T-helper 2 cell treated with Interferon-gamma antibody and Interleukin-4, amounts not matched to agents 5 μg/mL and 100 μg/mL, for 36 hours (primary cell): ENCODE measurements at regions not wholly inside any gene's neighbourhood (a gene's known extent, or its start where the extent isn't known, plus 50 kb on each side); places are given as distances from the start of the nearest gene placed in this dataset.

Source experiments
- DNase-seq: peaks from one replicate; pipeline ENCODE4 v3.0.0; 2021; ENCODE audit warnings: low spot score
- H3K27ac Mint-ChIP-seq: one replicate; pipeline ENCODE4 v1.8.0; 2021; ENCODE audit warnings: mild to moderate bottlenecking, mixed read lengths
- H3K27me3 Mint-ChIP-seq: one replicate; pipeline ENCODE4 v1.8.0; 2021; ENCODE audit warnings: low read depth, mixed read lengths
- H3K36me3 Mint-ChIP-seq: one replicate; pipeline ENCODE4 v1.8.0; 2021; ENCODE audit warnings: low read depth, mixed read lengths
- H3K4me1 Mint-ChIP-seq: one replicate; pipeline ENCODE4 v1.8.0; 2021; ENCODE audit warnings: low read depth, mixed read lengths
- H3K4me3 Mint-ChIP-seq: one replicate; pipeline ENCODE4 v1.8.0; 2022; ENCODE audit warnings: mild to moderate bottlenecking, moderate library complexity, mixed read lengths
- H3K9me3 Mint-ChIP-seq: one replicate; pipeline ENCODE4 v1.8.0; 2021; ENCODE audit warnings: mixed read lengths

GRCh38 chr2:83572400-83572799 lies 886.7 kb downstream of the SUCLG1 start:
- Mint-ChIP-seq H3K36me3 (no peaks in the 10 kb centered on the region), H3K27ac (no peak overlapping the region), H3K4me1 (no peaks in the 10 kb centered on the region), H3K9me3 (peaks cover 4% of the 10 kb centered on the region), H3K4me3 (no peak overlapping the region), H3K27me3 (no peaks in the 10 kb centered on the region)
- DNase-seq = no peak

- Mint-ChIP-seq H3K27ac (no peak overlapping the region), H3K36me3 (no peaks in the 10 kb centered on the region), H3K4me3 (no peak overlapping the region), H3K9me3 (peaks cover 7% of the 10 kb centered on the region), H3K4me1 (no peaks in the 10 kb centered on the region), H3K27me3 (no peaks in the 10 kb centered on the region)
- no peak for DNase-seq
Measured at GRCh38 chr2:83567551-83567950, 891.5 kb downstream of the SUCLG1 start.

GRCh38 chr2:83565626-83566025 lies 893.5 kb downstream of the SUCLG1 start:
- no peaks in the 10 kb centered on the region for H3K4me1 Mint-ChIP-seq
- peaks cover 7% of the 10 kb centered on the region for H3K9me3 Mint-ChIP-seq
- H3K27ac Mint-ChIP-seq = no peak overlapping the region
- DNase-seq = no peak
- no peaks in the 10 kb centered on the region for H3K27me3 Mint-ChIP-seq
- no peaks in the 10 kb centered on the region for H3K36me3 Mint-ChIP-seq
- no peak overlapping the region for H3K4me3 Mint-ChIP-seq

- DNase-seq = no peak
- Mint-ChIP-seq H3K4me3 (no peak overlapping the region), H3K36me3 (no peaks in the 10 kb centered on the region), H3K27me3 (no peaks in the 10 kb centered on the region), H3K27ac (no peak overlapping the region), H3K9me3 (peaks cover 7% of the 10 kb centered on the region), H3K4me1 (no peaks in the 10 kb centered on the region)
Measured at GRCh38 chr2:83565181-83565580, 893.9 kb downstream of the SUCLG1 start.

GRCh38 chr2:83561592-83561991 lies 897.5 kb downstream of the SUCLG1 start:
- Mint-ChIP-seq H3K27ac (no peak overlapping the region), H3K9me3 (peaks cover 12% of the 10 kb centered on the region), H3K36me3 (no peaks in the 10 kb centered on the region)

GRCh38 chr2:83536556-83536955 lies 922.5 kb downstream of the SUCLG1 start:
- Mint-ChIP-seq H3K4me3 (no peak overlapping the region), H3K27me3 (no peaks in the 10 kb centered on the region), H3K9me3 (peaks cover 5% of the 10 kb centered on the region), H3K27ac (no peak overlapping the region), H3K4me1 (no peaks in the 10 kb centered on the region), H3K36me3 (no peaks in the 10 kb centered on the region)
- no peak for DNase-seq

More at GRCh38 chr2:83561592-83561991, 897.5 kb downstream of the SUCLG1 start:
- DNase-seq = no peak
- Mint-ChIP-seq H3K27me3 (no peaks in the 10 kb centered on the region), H3K4me1 (no peaks in the 10 kb centered on the region), H3K4me3 (no peak overlapping the region)

- Mint-ChIP-seq H3K27ac (no peak overlapping the region), H3K36me3 (no peaks in the 10 kb centered on the region), H3K4me1 (no peaks in the 10 kb centered on the region), H3K4me3 (no peak overlapping the region), H3K9me3 (peaks cover 5% of the 10 kb centered on the region), H3K27me3 (no peaks in the 10 kb centered on the region)
- DNase-seq = no peak
Measured at GRCh38 chr2:83534416-83534815, 924.7 kb downstream of the SUCLG1 start.

- no peak overlapping the region for H3K27ac Mint-ChIP-seq
- no peaks in the 10 kb centered on the region for H3K4me1 Mint-ChIP-seq
- no peak for DNase-seq
- no peaks in the 10 kb centered on the region for H3K36me3 Mint-ChIP-seq
- H3K4me3 Mint-ChIP-seq = no peak overlapping the region
- H3K27me3 Mint-ChIP-seq = no peaks in the 10 kb centered on the region
- no peaks in the 10 kb centered on the region for H3K9me3 Mint-ChIP-seq
Measured at GRCh38 chr2:83531206-83531826, 927.8 kb downstream of the SUCLG1 start.

- no peaks in the 10 kb centered on the region for H3K27me3 Mint-ChIP-seq
- H3K4me1 Mint-ChIP-seq = no peaks in the 10 kb centered on the region
- H3K36me3 Mint-ChIP-seq = no peaks in the 10 kb centered on the region
- H3K27ac Mint-ChIP-seq = no peak overlapping the region
- no peak overlapping the region for H3K4me3 Mint-ChIP-seq
- H3K9me3 Mint-ChIP-seq = no peaks in the 10 kb centered on the region
- no peak for DNase-seq
Measured at GRCh38 chr2:83528767-83529166, 930.3 kb downstream of the SUCLG1 start.

- peaks cover 4% of the 10 kb centered on the region for H3K9me3 Mint-ChIP-seq
- no peak overlapping the region for H3K27ac Mint-ChIP-seq
- H3K4me1 Mint-ChIP-seq = no peaks in the 10 kb centered on the region
- no peak overlapping the region for H3K4me3 Mint-ChIP-seq
- DNase-seq = no peak
- no peaks in the 10 kb centered on the region for H3K27me3 Mint-ChIP-seq
- H3K36me3 Mint-ChIP-seq = no peaks in the 10 kb centered on the region
Measured at GRCh38 chr2:83522891-83523493, 936.1 kb downstream of the SUCLG1 start.

GRCh38 chr2:83517727-83518368 lies 941.2 kb downstream of the SUCLG1 start:
- Mint-ChIP-seq H3K4me3 (no peak overlapping the region), H3K9me3 (peaks cover 21% of the 10 kb centered on the region), H3K27ac (no peak overlapping the region), H3K27me3 (no peaks in the 10 kb centered on the region), H3K4me1 (no peaks in the 10 kb centered on the region), H3K36me3 (no peaks in the 10 kb centered on the region)
- DNase-seq = no peak

GRCh38 chr2:83516503-83516902 lies 942.6 kb downstream of the SUCLG1 start:
- Mint-ChIP-seq H3K27me3 (no peaks in the 10 kb centered on the region), H3K4me1 (no peaks in the 10 kb centered on the region), H3K4me3 (no peak overlapping the region), H3K27ac (no peak overlapping the region), H3K9me3 (peaks cover 27% of the 10 kb centered on the region), H3K36me3 (no peaks in the 10 kb centered on the region)
- no peak for DNase-seq

- DNase-seq = no peak
- Mint-ChIP-seq H3K4me3 (no peak overlapping the region), H3K36me3 (no peaks in the 10 kb centered on the region), H3K27ac (no peak overlapping the region), H3K4me1 (no peaks in the 10 kb centered on the region), H3K9me3 (peaks cover 13% of the 10 kb centered on the region), H3K27me3 (no peaks in the 10 kb centered on the region)
Measured at GRCh38 chr2:83487451-83487850, 971.6 kb downstream of the SUCLG1 start.

GRCh38 chr2:83481436-83481835 lies 977.6 kb downstream of the SUCLG1 start:
- Mint-ChIP-seq H3K27me3 (no peaks in the 10 kb centered on the region), H3K36me3 (no peaks in the 10 kb centered on the region), H3K27ac (no peak overlapping the region), H3K9me3 (peaks cover 16% of the 10 kb centered on the region), H3K4me1 (no peaks in the 10 kb centered on the region), H3K4me3 (no peak overlapping the region)
- DNase-seq = no peak
